ENCODE measurements at regions not wholly inside any gene's neighbourhood (a gene's known extent, or its start where the extent isn't known, plus 50 kb on each side); places are given as distances from the start of the nearest gene placed in this dataset.
A peak's percentile ranks its signal among the peaks of the same experiment; 100 is the strongest.

DNA sequence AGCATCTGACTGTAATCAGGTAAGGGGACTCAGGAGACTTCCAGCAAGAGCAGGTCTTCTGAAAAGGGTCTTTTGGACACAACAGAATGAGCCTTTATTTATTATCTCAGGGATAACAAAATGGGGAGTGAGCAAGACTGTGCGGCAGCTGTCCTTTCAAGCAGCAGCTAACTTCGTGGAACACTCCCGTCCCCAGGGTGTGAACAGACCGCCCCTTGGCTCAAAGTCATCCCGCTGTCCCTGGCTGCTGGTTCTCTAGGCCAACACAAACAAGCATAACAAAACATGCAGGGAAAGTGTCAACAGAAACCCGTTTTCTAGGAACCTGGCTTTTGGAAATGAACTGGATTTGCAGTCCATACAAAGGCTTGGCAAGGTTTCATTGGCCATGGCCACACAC lies 787.9 kb upstream of the FANCL start:
- H4K20me1 ChIP-seq (ENCODE audit: insufficient read depth, low read length), result no peaks in the 10 kb centered on the region
- TF ChIP-seq, protein P1, sequence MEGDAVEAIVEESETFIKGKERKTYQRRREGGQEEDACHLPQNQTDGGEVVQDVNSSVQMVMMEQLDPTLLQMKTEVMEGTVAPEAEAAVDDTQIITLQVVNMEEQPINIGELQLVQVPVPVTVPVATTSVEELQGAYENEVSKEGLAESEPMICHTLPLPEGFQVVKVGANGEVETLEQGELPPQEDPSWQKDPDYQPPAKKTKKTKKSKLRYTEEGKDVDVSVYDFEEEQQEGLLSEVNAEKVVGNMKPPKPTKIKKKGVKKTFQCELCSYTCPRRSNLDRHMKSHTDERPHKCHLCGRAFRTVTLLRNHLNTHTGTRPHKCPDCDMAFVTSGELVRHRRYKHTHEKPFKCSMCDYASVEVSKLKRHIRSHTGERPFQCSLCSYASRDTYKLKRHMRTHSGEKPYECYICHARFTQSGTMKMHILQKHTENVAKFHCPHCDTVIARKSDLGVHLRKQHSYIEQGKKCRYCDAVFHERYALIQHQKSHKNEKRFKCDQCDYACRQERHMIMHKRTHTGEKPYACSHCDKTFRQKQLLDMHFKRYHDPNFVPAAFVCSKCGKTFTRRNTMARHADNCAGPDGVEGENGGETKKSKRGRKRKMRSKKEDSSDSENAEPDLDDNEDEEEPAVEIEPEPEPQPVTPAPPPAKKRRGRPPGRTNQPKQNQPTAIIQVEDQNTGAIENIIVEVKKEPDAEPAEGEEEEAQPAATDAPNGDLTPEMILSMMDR (IDR thresholded peaks at IDR 0.05; ENCODE audit: low read depth, low read length), result no peak
- TF ChIP-seq EZH2phosphoT487 (IDR thresholded peaks at IDR 0.05; ENCODE audit: low read depth), result no peak
- H2AFZ ChIP-seq (ENCODE audit: low read depth, low read length), result no peak overlapping the region
- H3K27ac ChIP-seq (ENCODE audit: low read length), result no peak overlapping the region
- no peak overlapping the region for H3K4me3 ChIP-seq (ENCODE audit: low read length)
- H3K9me3 ChIP-seq (ENCODE audit: insufficient read depth, low read length), result no peaks in the 10 kb centered on the region
- H3K79me2 ChIP-seq (ENCODE audit: low read length), result no peaks in the 10 kb centered on the region
- no peak overlapping the region for H3K9ac ChIP-seq (ENCODE audit: low read length)
- no peaks in the 10 kb centered on the region for H3K36me3 ChIP-seq (replicated peaks; ENCODE audit: low read depth, low read length)
- H3K27me3 ChIP-seq (ENCODE audit: low read depth, low read length), result no peaks in the 10 kb centered on the region
- H3K4me1 ChIP-seq (ENCODE audit: low read length), result peaks cover 4% of the 10 kb centered on the region; the same call in 1 of the 2 replicates
- H3K4me2 ChIP-seq (ENCODE audit: low read length), result no peak overlapping the region

DNA sequence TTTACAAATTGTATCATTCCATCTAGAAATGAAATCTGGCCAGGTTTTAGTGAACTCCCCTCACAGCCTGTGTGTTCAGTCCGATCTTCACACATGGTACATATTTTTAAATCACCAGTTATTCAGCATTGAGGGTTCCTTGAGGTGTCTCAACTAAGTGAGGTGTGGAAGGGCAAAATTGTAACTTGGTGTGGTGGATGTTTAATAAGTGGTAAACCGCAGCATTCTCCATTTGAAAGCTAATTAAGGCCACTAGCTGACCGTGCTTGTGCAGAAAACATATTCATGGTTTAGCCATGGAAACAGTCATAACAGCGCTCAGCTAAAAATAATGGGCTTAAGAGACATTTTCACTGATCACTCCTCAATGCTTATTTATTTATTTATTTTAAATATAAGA lies 786.2 kb upstream of the FANCL start:
- peaks cover 4% of the 10 kb centered on the region; the same call in 1 of the 2 replicates for H3K4me1 ChIP-seq (ENCODE audit: low read length)
- H3K9me3 ChIP-seq (ENCODE audit: insufficient read depth, low read length), result no peaks in the 10 kb centered on the region
- no peak overlapping the region for H2AFZ ChIP-seq (ENCODE audit: low read depth, low read length)
- H3K4me3 ChIP-seq (ENCODE audit: low read length), result no peak overlapping the region
- H3K27ac ChIP-seq (ENCODE audit: low read length), result no peak overlapping the region
- TF ChIP-seq, protein P1 (IDR thresholded peaks at IDR 0.05; ENCODE audit: low read depth, low read length), result no peak
- TF ChIP-seq EZH2phosphoT487 (IDR thresholded peaks at IDR 0.05; ENCODE audit: low read depth), result no peak
- no peak overlapping the region for H3K4me2 ChIP-seq (ENCODE audit: low read length)
- H3K9ac ChIP-seq (ENCODE audit: low read length), result no peak overlapping the region
- H3K79me2 ChIP-seq (ENCODE audit: low read length), result no peaks in the 10 kb centered on the region
- no peaks in the 10 kb centered on the region for H3K27me3 ChIP-seq (ENCODE audit: low read depth, low read length)
- no peaks in the 10 kb centered on the region for H3K36me3 ChIP-seq (replicated peaks; ENCODE audit: low read depth, low read length)
- no peaks in the 10 kb centered on the region for H4K20me1 ChIP-seq (ENCODE audit: insufficient read depth, low read length)

DNA sequence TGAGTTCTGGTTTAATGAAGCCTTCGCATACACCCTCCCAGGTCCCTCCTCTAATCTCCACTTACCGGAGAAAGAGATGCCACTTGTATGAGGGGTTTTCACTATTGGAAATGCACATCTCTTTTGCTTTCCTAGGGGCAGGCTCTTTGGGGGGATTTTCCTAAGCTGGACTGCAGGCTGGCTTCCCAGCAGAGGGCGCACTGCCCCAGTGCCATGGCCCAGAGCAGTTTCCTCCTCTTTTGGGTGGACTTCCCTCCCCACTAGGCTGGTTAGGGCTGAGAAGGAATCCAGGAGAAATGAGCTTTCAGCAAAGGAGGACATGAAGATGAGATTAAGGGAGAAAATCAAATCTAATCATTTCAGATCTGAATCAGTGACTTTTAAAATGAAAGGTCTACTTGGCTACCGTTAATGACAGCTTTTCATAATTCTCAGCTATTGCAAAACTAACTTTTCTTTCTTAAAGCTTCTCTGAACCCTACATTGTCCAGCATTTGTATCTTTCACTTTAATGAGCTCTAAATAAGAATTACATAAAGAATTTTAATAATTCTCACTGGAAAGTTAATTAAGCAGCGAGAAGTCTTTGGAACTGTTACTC lies 784.1 kb upstream of the FANCL start:
- H3K27me3 ChIP-seq (ENCODE audit: low read depth, low read length), result no peaks in the 10 kb centered on the region
- peak overlapping the region; percentile 98 for H2AFZ ChIP-seq (ENCODE audit: low read depth, low read length)
- H3K4me3 ChIP-seq (ENCODE audit: low read length), result peak overlapping the region; percentile 60
- peak overlapping the region; percentile 34 for H3K9ac ChIP-seq (ENCODE audit: low read length)
- no peaks in the 10 kb centered on the region for H3K79me2 ChIP-seq (ENCODE audit: low read length)
- no peak for TF ChIP-seq EZH2phosphoT487 (IDR thresholded peaks at IDR 0.05; ENCODE audit: low read depth)
- TF ChIP-seq, protein P1 (IDR thresholded peaks at IDR 0.05; ENCODE audit: low read depth, low read length), result peak; percentile 98
- H3K4me2 ChIP-seq (ENCODE audit: low read length), result peak overlapping the region; percentile 68
- H3K9me3 ChIP-seq (ENCODE audit: insufficient read depth, low read length), result no peaks in the 10 kb centered on the region
- H3K27ac ChIP-seq (ENCODE audit: low read length), result no peak overlapping the region
- H4K20me1 ChIP-seq (ENCODE audit: insufficient read depth, low read length), result no peaks in the 10 kb centered on the region
- peaks cover 4% of the 10 kb centered on the region; the same call in 1 of the 2 replicates for H3K4me1 ChIP-seq (ENCODE audit: low read length)
- no peaks in the 10 kb centered on the region for H3K36me3 ChIP-seq (replicated peaks; ENCODE audit: low read depth, low read length)

DNA sequence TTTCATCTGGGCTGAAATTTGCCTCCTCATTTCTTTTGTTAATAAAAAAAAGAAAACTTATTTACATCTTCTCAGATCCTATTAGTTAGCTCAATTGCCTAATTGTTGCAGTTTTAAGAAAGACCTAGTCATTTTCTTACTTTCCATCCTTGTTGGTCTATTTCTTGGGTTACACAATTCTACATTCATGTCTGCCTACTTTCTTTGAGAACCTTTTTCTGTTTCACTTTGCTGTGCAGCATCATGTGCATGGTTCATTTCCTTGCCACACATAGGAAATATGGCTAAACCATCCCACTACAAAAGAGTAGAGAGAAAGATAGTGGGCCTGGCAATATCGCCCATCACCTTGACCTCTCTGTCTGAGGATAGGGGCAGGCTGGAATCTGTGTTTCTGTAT lies 780.7 kb upstream of the FANCL start:
- no peaks in the 10 kb centered on the region for H3K9me3 ChIP-seq (ENCODE audit: insufficient read depth, low read length)
- H3K4me1 ChIP-seq (ENCODE audit: low read length), result peaks cover 4% of the 10 kb centered on the region; the same call in 1 of the 2 replicates
- no peak overlapping the region for H3K4me3 ChIP-seq (ENCODE audit: low read length)
- no peak overlapping the region for H3K4me2 ChIP-seq (ENCODE audit: low read length)
- no peaks in the 10 kb centered on the region for H3K27me3 ChIP-seq (ENCODE audit: low read depth, low read length)
- TF ChIP-seq, protein P1 (IDR thresholded peaks at IDR 0.05; ENCODE audit: low read depth, low read length), result no peak
- no peak for TF ChIP-seq EZH2phosphoT487 (IDR thresholded peaks at IDR 0.05; ENCODE audit: low read depth)
- H3K79me2 ChIP-seq (ENCODE audit: low read length), result no peaks in the 10 kb centered on the region
- H4K20me1 ChIP-seq (ENCODE audit: insufficient read depth, low read length), result no peaks in the 10 kb centered on the region
- H3K9ac ChIP-seq (ENCODE audit: low read length), result no peak overlapping the region
- no peak overlapping the region for H3K27ac ChIP-seq (ENCODE audit: low read length)
- no peaks in the 10 kb centered on the region for H3K36me3 ChIP-seq (replicated peaks; ENCODE audit: low read depth, low read length)
- H2AFZ ChIP-seq (ENCODE audit: low read depth, low read length), result no peak overlapping the region

Data from OCI-LY3 (cell line).